Calu3 (cell line): ENCODE measurements at regions not wholly inside any gene's neighbourhood (a gene's known extent, or its start where the extent isn't known, plus 50 kb on each side); places are given as distances from the start of the nearest gene placed in this dataset.

Source experiments
- BruUV-seq: library from RNA; stranded (reverse); fragments of 400-500 nt; replicated peaks from 2 replicates; lab custom pipeline; 2021; lab: Mats Ljungman, UMichigan
- CTCF ChIA-PET: fragments of 300-600 bp; sonication (Branson Sonifier 250); formaldehyde crosslinking; loops from one replicate; lab custom pipeline; 2022; ENCODE audit warnings: antibody characterized with exemption; lab: Charles Lee
- DNase-seq: peaks from one replicate; pipeline ENCODE4 v3.0.0; 2022
- H3K27ac Mint-ChIP-seq: one replicate; pipeline ENCODE4 v1.8.0; 2022; ENCODE audit warnings: mixed read lengths; ENCODE audit not compliant: unreplicated experiment
- H3K27me3 Mint-ChIP-seq: one replicate; pipeline ENCODE4 v1.8.0; 2022; ENCODE audit warnings: mixed read lengths; ENCODE audit not compliant: unreplicated experiment
- H3K36me3 Mint-ChIP-seq: one replicate; pipeline ENCODE4 v1.8.0; 2022; ENCODE audit warnings: mild to moderate bottlenecking, moderate library complexity, mixed read lengths; ENCODE audit not compliant: insufficient read depth, unreplicated experiment
- H3K4me1 Mint-ChIP-seq: one replicate; pipeline ENCODE4 v1.8.0; 2022; ENCODE audit warnings: mild to moderate bottlenecking, low read depth, mixed read lengths; ENCODE audit not compliant: unreplicated experiment
- H3K4me3 Mint-ChIP-seq: one replicate; pipeline ENCODE4 v1.8.0; 2022; ENCODE audit warnings: mild to moderate bottlenecking, low read depth, moderate library complexity, mixed read lengths; ENCODE audit not compliant: unreplicated experiment
- H3K9me3 Mint-ChIP-seq: one replicate; pipeline ENCODE4 v1.8.0; 2022; ENCODE audit warnings: low read depth, mixed read lengths; ENCODE audit not compliant: unreplicated experiment
- intact Hi-C: fragments of 100-400 bp; cut with micrococcal nuclease; formaldehyde crosslinking; loops from one replicate; pipeline ENCODE4 v1.10.0; 2022; ENCODE audit not compliant: unreplicated experiment
- TF ChIP-seq, protein P1 (sequence below): fragments of 200-600 bp; IDR thresholded peaks from one replicate; pipeline ENCODE4 v1.8.0; 2022; ENCODE audit warnings: antibody characterized with exemption; ENCODE audit not compliant: unreplicated experiment

- no peaks in the 10 kb centered on the region for H3K9me3 Mint-ChIP-seq
- H3K4me1 Mint-ChIP-seq: no peaks in the 10 kb centered on the region
- H3K36me3 Mint-ChIP-seq: no peaks in the 10 kb centered on the region
- H3K4me3 Mint-ChIP-seq: no peak overlapping the region
- no TSS peak for BruUV-seq
- CTCF ChIA-PET: no interaction called here
- intact Hi-C loops: no loop called here
- no peak for DNase-seq
- no peak overlapping the region for H3K27ac Mint-ChIP-seq
- H3K27me3 Mint-ChIP-seq: no peaks in the 10 kb centered on the region
- TF ChIP-seq, protein P1, sequence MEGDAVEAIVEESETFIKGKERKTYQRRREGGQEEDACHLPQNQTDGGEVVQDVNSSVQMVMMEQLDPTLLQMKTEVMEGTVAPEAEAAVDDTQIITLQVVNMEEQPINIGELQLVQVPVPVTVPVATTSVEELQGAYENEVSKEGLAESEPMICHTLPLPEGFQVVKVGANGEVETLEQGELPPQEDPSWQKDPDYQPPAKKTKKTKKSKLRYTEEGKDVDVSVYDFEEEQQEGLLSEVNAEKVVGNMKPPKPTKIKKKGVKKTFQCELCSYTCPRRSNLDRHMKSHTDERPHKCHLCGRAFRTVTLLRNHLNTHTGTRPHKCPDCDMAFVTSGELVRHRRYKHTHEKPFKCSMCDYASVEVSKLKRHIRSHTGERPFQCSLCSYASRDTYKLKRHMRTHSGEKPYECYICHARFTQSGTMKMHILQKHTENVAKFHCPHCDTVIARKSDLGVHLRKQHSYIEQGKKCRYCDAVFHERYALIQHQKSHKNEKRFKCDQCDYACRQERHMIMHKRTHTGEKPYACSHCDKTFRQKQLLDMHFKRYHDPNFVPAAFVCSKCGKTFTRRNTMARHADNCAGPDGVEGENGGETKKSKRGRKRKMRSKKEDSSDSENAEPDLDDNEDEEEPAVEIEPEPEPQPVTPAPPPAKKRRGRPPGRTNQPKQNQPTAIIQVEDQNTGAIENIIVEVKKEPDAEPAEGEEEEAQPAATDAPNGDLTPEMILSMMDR: no peak
These were observed 76.7 kb upstream of the TMC3 start for GRCh38 chr15:81450721-81451120.

DNA sequence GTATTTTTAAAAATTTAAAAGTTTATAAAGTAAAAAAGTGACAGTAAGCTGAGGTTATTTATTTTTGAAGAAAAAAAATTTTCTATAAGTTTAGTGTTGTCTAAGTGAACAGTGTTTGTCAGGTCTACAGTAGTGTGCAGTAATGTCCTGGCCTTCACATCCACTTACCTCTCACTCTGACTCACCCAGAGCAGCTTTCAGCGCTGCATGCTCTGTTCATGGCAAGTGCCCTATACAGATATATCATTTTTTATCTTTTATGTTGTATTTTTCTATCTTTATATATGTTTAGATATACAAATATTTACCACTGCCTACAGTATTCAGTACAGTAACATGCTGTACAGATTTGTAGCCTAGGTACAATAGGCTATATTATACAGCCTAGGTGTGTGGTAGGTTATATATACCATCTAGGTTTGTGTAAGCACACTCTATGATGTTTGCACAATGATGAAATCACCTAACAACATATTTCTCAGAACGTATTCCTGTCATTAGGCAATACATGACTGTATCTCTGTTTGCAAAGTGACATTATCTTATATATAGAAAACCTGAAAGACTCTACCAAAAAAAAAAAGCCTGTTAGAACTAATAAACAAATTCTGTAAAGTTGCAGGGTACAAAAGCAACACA is 75.9 kb upstream of the TMC3 start:
- H3K27ac Mint-ChIP-seq: no peak overlapping the region
- H3K4me1 Mint-ChIP-seq: no peaks in the 10 kb centered on the region
- no peaks in the 10 kb centered on the region for H3K27me3 Mint-ChIP-seq
- CTCF ChIA-PET: no interaction called here
- no peak overlapping the region for H3K4me3 Mint-ChIP-seq
- intact Hi-C loops: no loop called here
- no peak for DNase-seq
- TF ChIP-seq, protein P1: no peak
- no peaks in the 10 kb centered on the region for H3K36me3 Mint-ChIP-seq
- H3K9me3 Mint-ChIP-seq: no peaks in the 10 kb centered on the region
- no TSS peak for BruUV-seq

GRCh38 chr15:81443040-81443820 is 69.2 kb upstream of the TMC3 start:
- TF ChIP-seq, protein P1: no peak
- no peaks in the 10 kb centered on the region for H3K4me1 Mint-ChIP-seq
- CTCF ChIA-PET: no interaction called here
- H3K27ac Mint-ChIP-seq: no peak overlapping the region
- no TSS peak for BruUV-seq
- DNase-seq: no peak
- H3K27me3 Mint-ChIP-seq: no peaks in the 10 kb centered on the region
- no peaks in the 10 kb centered on the region for H3K36me3 Mint-ChIP-seq
- intact Hi-C loops: no loop called here
- H3K4me3 Mint-ChIP-seq: no peak overlapping the region
- no peaks in the 10 kb centered on the region for H3K9me3 Mint-ChIP-seq

DNA sequence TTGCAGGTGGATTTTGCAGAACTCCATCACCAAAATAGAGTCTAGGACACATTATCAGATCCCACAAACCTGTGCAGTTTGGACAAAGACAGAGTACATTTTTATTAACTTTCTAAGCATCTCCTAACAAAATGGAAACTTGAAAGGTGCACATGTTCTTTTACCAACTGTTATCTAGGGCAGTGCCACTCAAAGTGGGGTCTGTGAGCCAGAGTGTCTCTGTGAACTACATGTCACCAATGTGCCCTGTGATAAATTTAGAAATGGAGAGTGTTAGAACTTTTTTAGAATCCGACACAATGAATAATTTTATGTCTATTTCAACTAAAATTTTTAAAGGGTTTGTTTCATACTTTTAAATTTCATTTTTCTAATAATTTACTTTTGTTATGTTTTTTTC is 68.4 kb upstream of the TMC3 start:
- no peaks in the 10 kb centered on the region for H3K36me3 Mint-ChIP-seq
- no TSS peak for BruUV-seq
- no peaks in the 10 kb centered on the region for H3K9me3 Mint-ChIP-seq
- no peaks in the 10 kb centered on the region for H3K4me1 Mint-ChIP-seq
- no peak overlapping the region for H3K27ac Mint-ChIP-seq
- CTCF ChIA-PET: no interaction called here
- intact Hi-C loops: no loop called here
- H3K27me3 Mint-ChIP-seq: no peaks in the 10 kb centered on the region
- no peak overlapping the region for H3K4me3 Mint-ChIP-seq
- TF ChIP-seq, protein P1: no peak
- no peak for DNase-seq
